Mammary epithelial cell (primary cell): ENCODE measurements at regions not wholly inside any gene's neighbourhood (a gene's known extent, or its start where the extent isn't known, plus 50 kb on each side); places are given as distances from the start of the nearest gene placed in this dataset.

ENCODE experiments used
- CTCF ChIP-seq, 2 donors: IDR thresholded peaks in 1 of 2; conservative IDR thresholded peaks in 1 of 2; 2 replicates each; pipeline ENCODE4 v1.5.1; 2011 to 2012; ENCODE audit warnings: inconsistent platforms in 2 of 2, low read length in 2 of 2, mild to moderate bottlenecking in 2 of 2, control low read depth in 1 of 2, low read depth in 1 of 2; ENCODE audit not compliant: insufficient read depth in 1 of 2; ENCODE audit errors: extremely low read depth in 1 of 2
- EZH2 ChIP-seq: IDR thresholded peaks from 2 replicates; pipeline ENCODE4 v1.6.1; 2012; ENCODE audit warnings: low read length, inconsistent platforms, borderline replicate concordance

GRCh38 chr18:59820663-59821062 lies 79.1 kb upstream of the PMAIP1 start:
- no peak for TF ChIP-seq CTCF (conservative IDR thresholded peaks at IDR 0.05 in 1 of 2, IDR thresholded peaks at IDR 0.05 in 1 of 2; ENCODE audit: extremely low read depth in 1 of 2, insufficient read depth in 1 of 2, low read depth in 1 of 2, low read length in 2 of 2)
- no peak for TF ChIP-seq EZH2
